ENCODE measurements at regions not wholly inside any gene's neighbourhood (a gene's known extent, or its start where the extent isn't known, plus 50 kb on each side); places are given as distances from the start of the nearest gene placed in this dataset.

GRCh38 chr10:9613338-9614075, 1404.2 kb upstream of the CELF2 start:
- no peak for DNase-seq (ENCODE audit: low read depth in 4 of 4, low spot score in 2 of 4)

DNA sequence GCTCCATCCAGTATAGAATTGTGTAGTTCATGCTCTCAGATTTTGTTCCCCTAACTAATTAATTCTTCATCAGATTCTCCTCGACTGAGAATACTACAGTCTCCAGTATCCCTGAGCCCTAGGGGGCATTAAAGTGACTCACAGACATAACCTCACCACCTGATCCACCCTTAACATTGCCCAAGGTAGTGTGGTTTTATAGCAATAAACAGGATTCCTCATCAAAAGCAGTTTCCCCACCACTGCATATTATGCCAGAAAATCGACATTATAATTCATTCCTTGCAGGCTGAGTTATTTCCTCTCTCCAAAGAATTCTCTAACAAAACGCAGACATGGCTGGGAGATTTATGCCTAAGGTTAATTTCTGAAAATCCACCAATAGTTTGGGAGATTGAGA, 1402.5 kb upstream of the CELF2 start:
- no peak for DNase-seq (ENCODE audit: low read depth in 4 of 4, low spot score in 2 of 4)

DNA sequence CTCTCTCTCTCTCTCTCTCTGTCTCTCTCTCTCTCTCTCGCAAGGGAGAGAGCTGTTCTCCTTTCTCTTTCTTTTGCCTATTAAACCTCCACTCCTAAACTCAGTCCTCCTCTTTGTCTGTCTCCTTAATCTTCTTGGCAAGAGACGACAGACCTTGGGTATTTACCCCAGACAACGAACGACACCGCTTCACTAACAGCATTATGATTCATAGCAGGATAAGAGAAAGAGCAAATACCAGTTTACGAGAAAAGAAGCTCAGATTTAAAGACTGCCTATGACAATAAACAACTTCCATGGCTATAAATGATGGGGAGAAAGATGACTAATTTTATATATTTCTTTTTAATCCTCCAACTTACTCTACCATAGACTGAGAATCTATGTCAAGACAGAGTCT, 1396.5 kb upstream of the CELF2 start:
- no peak for DNase-seq (ENCODE audit: low read depth in 4 of 4, low spot score in 2 of 4)

DNA sequence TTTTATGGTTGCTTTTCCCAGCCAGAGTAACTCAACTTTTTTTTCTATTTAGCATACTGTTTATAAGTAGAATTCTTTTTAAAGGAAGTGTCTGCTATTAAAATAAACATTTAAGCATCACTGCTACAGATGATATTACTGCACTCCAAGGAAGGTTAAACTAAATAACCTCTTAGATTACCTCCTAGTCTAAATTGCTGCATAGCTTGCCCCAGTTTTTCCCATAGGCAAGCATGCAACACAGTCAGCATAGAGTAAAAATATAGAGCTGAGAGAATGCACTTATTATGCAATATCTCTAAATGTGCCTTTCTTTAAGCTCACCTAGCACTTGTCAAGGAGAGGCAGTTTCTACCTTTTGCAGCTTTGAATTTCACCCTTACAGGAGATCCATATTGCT, 1392.4 kb upstream of the CELF2 start:
- DNase-seq (ENCODE audit: low read depth in 4 of 4, low spot score in 2 of 4): no peak

GRCh38 chr10:9634466-9634865, 1383.2 kb upstream of the CELF2 start:
- DNase-seq (ENCODE audit: low read depth in 4 of 4, low spot score in 2 of 4): no peak

GRCh38 chr10:9635691-9636090, 1382.0 kb upstream of the CELF2 start:
- no peak for DNase-seq (ENCODE audit: low read depth in 4 of 4, low spot score in 2 of 4)

GRCh38 chr10:9636216-9636615, 1381.5 kb upstream of the CELF2 start:
- no peak for DNase-seq (ENCODE audit: low read depth in 4 of 4, low spot score in 2 of 4)

- no peak for DNase-seq (ENCODE audit: low read depth in 4 of 4, low spot score in 2 of 4)
Observed at GRCh38 chr10:9643782-9644181, 1373.9 kb upstream of the CELF2 start.

DNA sequence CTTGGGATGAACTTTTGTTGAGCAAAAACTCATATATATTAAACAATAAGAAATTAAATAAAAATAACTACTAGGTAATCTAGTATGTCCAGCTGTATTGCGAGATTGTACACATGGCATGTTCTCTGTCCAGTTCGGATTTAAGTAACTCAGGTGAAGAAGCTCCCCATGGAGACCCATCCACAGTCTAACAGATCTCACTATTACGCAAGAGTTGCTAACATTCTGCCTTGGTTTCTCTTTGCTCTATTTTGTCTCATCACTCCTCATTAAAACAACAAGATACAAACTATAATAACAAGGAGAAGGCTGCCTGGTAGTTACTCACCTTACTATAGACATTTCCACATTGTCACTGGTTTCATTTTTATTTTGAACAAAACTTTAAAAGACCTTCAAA, 1372.3 kb upstream of the CELF2 start:
- no peak for DNase-seq (ENCODE audit: low read depth in 4 of 4, low spot score in 2 of 4)

DNA sequence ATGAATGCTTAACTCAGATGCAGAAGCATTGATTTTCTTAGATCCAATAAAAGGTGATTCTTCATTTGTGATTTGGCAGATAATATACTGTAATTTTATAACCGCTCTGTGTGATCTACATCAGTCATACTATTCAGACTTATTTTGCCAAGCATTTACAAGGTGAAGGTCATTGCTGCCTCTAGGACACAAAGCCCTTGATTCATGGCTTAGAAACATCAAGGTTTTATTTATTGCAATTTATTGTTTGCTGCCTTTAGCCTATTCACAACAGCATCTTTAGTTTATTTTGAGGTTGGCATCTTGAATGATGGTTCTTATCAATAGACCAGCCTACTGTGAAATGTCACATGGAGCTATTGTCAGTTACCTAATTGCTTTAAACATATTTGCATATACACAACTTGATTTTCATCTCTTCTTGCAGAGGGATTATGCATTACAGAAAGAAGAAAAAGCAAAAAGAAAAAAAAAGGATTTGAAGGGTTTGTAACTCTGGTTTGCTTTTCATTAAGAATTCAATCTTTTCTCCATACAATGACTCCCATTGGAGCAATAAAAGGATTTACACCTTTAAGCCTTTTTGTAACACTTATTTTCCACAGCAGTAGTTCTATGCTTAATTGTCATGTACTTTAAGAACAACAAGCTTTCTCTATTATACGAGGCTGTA, 1371.6 kb upstream of the CELF2 start:
- DNase-seq (ENCODE audit: low read depth in 4 of 4, low spot score in 2 of 4): no peak

DNA sequence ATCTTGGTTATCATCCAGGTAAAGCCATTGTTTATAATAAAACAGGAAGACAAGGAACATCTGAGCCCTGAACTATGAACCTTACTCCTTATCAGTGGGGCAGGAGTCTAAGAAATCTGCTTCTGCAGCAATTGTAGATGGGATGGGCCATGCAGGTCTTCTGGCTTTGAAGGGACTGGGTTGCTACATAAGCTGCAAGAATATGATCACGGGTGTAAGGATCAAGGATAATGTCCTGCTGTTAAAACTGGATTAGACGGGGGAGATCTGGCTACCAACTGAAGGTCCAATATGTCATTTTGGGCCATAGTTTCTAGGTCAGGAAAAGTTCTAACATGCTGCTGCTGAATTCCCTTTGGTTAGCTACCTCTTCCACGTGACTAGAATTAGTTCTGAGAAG, 1363.4 kb upstream of the CELF2 start:
- no peak for DNase-seq (ENCODE audit: low read depth in 4 of 4, low spot score in 2 of 4)

DNA sequence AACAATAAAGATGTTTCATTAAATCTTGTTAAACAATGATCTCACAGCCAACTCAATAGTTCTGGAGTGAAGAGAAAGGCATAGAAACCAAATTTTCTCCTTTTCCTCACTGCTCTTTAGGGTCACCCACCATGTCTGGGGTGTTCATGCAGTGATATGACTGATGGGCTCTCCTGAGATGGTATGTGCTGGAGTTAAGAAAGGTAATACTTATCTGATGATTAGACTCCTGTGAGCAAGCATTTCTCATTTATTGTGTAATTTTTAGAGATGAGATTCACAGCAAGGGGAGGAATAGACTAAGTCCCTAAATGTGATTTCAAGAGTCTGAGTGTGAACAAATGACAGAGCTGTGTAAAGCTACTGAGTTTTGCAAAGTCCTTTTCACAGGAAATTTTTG, 1361.3 kb upstream of the CELF2 start:
- DNase-seq (ENCODE audit: low read depth in 4 of 4, low spot score in 2 of 4): no peak

GRCh38 chr10:9656996-9657395, 1360.7 kb upstream of the CELF2 start:
- DNase-seq (ENCODE audit: low read depth in 4 of 4, low spot score in 2 of 4): no peak

- no peak for DNase-seq (ENCODE audit: low read depth in 4 of 4, low spot score in 2 of 4)
Observed at GRCh38 chr10:9657530-9657929, 1360.1 kb upstream of the CELF2 start.

DNA sequence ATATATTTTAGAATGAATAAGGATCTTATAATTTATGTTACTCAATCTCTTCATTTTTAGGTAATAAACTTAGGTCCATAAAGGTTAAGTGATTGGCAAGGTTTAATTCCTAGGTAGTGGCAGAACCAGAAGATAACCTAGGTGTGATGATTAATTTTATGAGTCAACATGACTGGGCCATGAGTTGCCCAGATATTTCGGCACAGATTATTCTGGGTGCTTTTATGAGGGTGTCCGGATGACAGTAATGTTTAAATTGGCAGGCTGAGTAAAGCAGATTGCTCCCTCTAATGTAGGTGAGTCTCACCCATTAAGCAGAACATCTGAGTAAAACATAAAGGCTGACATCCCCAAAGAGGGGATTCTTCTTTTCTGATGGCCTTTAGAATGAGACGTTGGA, 1349.3 kb upstream of the CELF2 start:
- no peak for DNase-seq (ENCODE audit: low read depth in 4 of 4, low spot score in 2 of 4)

GRCh38 chr10:9670911-9671310, 1346.8 kb upstream of the CELF2 start:
- DNase-seq (ENCODE audit: low read depth in 4 of 4, low spot score in 2 of 4): no peak

GRCh38 chr10:9681655-9682054, 1336.0 kb upstream of the CELF2 start:
- no peak for DNase-seq (ENCODE audit: low read depth in 4 of 4, low spot score in 2 of 4)

- DNase-seq (ENCODE audit: low read depth in 4 of 4, low spot score in 2 of 4): no peak
Observed at GRCh38 chr10:9682802-9683201, 1334.9 kb upstream of the CELF2 start.

DNA sequence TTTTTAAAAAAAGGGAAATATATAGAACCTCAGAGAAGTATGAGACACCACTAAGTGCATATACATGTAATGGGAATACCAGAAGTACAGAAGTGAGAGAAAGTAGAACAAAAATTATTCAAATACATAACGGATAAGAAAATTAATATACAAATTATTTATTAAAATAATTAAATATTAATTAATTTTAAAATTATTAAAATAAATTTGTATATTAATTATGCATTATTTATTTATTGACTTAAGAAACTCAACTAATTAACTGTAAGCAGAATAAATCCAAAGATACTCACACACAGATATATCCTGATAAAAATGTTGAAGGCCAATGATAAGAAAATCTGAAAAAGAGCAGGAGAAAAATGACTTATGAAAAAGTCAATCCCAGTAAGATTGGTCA, 1333.5 kb upstream of the CELF2 start:
- DNase-seq (ENCODE audit: low read depth in 4 of 4, low spot score in 2 of 4): no peak

DNA sequence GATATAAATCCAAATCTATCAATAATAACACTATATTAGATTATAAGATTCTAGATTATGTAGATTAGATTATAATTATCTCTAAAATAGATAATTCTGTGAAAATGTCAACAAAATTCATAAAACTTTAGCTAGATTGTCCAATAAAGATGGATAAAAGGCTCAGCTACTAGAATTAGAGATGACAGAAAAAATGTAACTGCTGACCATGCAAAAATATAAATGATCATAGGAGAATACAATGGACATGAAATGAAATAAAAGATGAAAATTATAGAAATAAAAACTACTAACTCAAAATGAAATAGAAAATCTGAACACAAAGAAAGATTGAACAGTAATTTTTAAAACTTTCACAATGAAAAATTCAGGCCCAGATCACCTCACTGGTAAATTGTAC, 1332.1 kb upstream of the CELF2 start:
- no peak for DNase-seq (ENCODE audit: low read depth in 4 of 4, low spot score in 2 of 4)

DNA sequence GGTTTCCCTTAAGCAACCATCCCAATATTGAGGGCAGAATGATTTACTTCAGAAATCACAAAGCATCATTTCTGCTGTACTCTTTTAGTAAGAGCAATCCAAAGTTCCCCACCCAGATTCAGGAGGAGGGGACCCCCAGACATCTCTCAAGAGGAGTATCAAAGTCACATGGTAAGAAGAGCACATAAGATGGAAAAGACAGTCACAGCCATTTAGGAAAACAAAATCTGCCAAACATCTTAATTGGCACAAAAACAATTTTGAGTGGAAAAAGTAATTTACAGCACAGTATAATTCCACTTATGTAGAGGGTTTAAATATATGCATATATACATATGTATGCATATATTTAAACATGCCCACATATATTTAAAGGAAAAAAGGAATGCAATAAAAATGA, 1329.0 kb upstream of the CELF2 start:
- no peak for DNase-seq (ENCODE audit: low read depth in 4 of 4, low spot score in 2 of 4)

GRCh38 chr10:9707216-9707615, 1310.5 kb upstream of the CELF2 start:
- DNase-seq (ENCODE audit: low read depth in 4 of 4, low spot score in 2 of 4): no peak

DNA sequence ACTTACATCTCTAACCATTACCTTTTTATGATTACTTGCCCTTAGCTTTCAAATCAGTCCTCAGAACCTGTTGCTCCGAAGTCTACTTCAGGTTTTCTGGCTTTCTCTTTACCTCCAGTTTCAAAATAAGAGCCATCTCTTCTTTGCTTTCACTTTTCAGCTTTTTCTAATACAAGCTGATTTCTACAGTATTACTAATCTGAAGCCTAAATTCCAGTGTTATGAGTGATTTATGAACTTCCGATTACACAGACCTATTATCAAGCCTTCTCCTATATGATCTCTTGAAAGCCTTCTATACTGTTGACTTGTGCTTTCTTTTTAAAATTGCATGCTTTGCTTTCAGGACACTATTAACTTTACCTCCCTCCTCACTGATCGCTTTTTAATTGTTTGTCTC, 1307.8 kb upstream of the CELF2 start:
- no peak for DNase-seq (ENCODE audit: low read depth in 4 of 4, low spot score in 2 of 4)

Data from left renal cortex interstitium (tissue), 4 donors.